H1 (cell line): ENCODE measurements at regions not wholly inside any gene's neighbourhood (a gene's known extent, or its start where the extent isn't known, plus 50 kb on each side); places are given as distances from the start of the nearest gene placed in this dataset.
A peak's percentile ranks its signal among the peaks of the same experiment; 100 is the strongest.

Experiments used
- CTCF ChIA-PET: fragments of 300-600 bp; sonication (Branson Sonifier 250); formaldehyde crosslinking; loops from one replicate; lab custom pipeline; 2021; ENCODE audit not compliant: partially characterized antibody; lab: Charles Lee
- POLR2A ChIA-PET: fragments of 300-600 bp; sonication (Branson Sonifier 250); formaldehyde crosslinking; loops from one replicate; lab custom pipeline; 2021; ENCODE audit warnings: inconsistent platforms; ENCODE audit not compliant: partially characterized antibody; lab: Charles Lee
- DNase-seq, 2 experiments: peaks; one replicate each; pipeline versions ENCODE4 v3.0.0 to v3.0.0-alpha.2; 2010 to 2022; ENCODE audit warnings: low spot score in 2 of 2, low read depth in 1 of 2, mixed read lengths in 1 of 2
- FAIRE-seq: peaks from 2 replicates; lab custom pipeline; 2011; peaks lifted over from hg19 to GRCh38; lab: Jason Lieb, UNC
- H2AFZ ChIP-seq: 2 replicates; pipeline ENCODE4 v1.8.1; 2012; ENCODE audit warnings: low read length, inconsistent platforms
- H2AK5ac ChIP-seq: 2 replicates; pipeline ENCODE4 v1.6.1; 2013; ENCODE audit warnings: low read depth, low read length
- H2BK120ac ChIP-seq: replicated peaks from 2 replicates; pipeline ENCODE3; 2013; ENCODE audit warnings: low read depth, low read length, inconsistent platforms
- H2BK12ac ChIP-seq: 2 replicates; pipeline ENCODE4 v1.6.1; 2013; ENCODE audit warnings: low read depth, low read length
- H2BK15ac ChIP-seq: 2 replicates; pipeline ENCODE4 v1.6.1; 2013; ENCODE audit warnings: low read length
- H2BK20ac ChIP-seq: 2 replicates; pipeline ENCODE4 v1.6.1; 2013; ENCODE audit warnings: low read length
- H2BK5ac ChIP-seq: 2 replicates; pipeline ENCODE4 v1.6.1; 2013; ENCODE audit warnings: low read depth, low read length
- H3K14ac ChIP-seq: 2 replicates; pipeline ENCODE4 v1.6.1; 2013; ENCODE audit warnings: inconsistent platforms; ENCODE audit not compliant: insufficient read length
- H3K18ac ChIP-seq: 2 replicates; pipeline ENCODE4 v1.6.1; 2013; ENCODE audit warnings: low read length; ENCODE audit errors: extremely low read depth
- H3K23ac ChIP-seq: 2 replicates; pipeline ENCODE4 v1.6.1; 2013; ENCODE audit warnings: inconsistent platforms; ENCODE audit not compliant: insufficient read length
- H3K23me2 ChIP-seq: 2 replicates; pipeline ENCODE4 v1.6.1; 2013; ENCODE audit warnings: low read depth, low read length
- H3K27ac ChIP-seq: 2 replicates; pipeline ENCODE4 v1.6.1; 2011; ENCODE audit warnings: low read depth, low read length, inconsistent platforms
- H3K27me3 ChIP-seq, 4 experiments: replicated peaks in 1 of 4; 1 replicate in 1 of 4; 2 replicates in 3 of 4; pipeline versions ENCODE4 v1.6.1 to v1.8.1; 2011 to 2013; ENCODE audit warnings: low read length in 3 of 4, mild to moderate bottlenecking in 3 of 4, inconsistent platforms in 2 of 4, mixed read lengths in 2 of 4, moderate library complexity in 1 of 4; ENCODE audit not compliant: control insufficient read depth in 3 of 4, insufficient read depth in 3 of 4; ENCODE audit errors: extremely low read depth in 1 of 4
- H3K36me3 ChIP-seq, 4 experiments: 2 replicates each; pipeline versions ENCODE4 v1.6.1 to v1.8.1; 2011 to 2013; ENCODE audit warnings: mild to moderate bottlenecking in 4 of 4, low read length in 3 of 4, moderate library complexity in 2 of 4, control low read depth in 1 of 4, inconsistent platforms in 1 of 4; ENCODE audit not compliant: insufficient read depth in 4 of 4, control insufficient read depth in 2 of 4
- H3K4ac ChIP-seq: replicated peaks from 2 replicates; pipeline ENCODE3; 2013; ENCODE audit warnings: low read length, low read depth, mixed read lengths, inconsistent platforms; ENCODE audit not compliant: insufficient read length
- H3K4me1 ChIP-seq, 4 experiments: replicated peaks in 1 of 4; 1 replicate in 1 of 4; 2 replicates in 3 of 4; pipeline versions ENCODE4 v1.6.1 to v1.8.1; 2011 to 2013; ENCODE audit warnings: low read length in 3 of 4, inconsistent platforms in 2 of 4, mixed read lengths in 1 of 4; ENCODE audit not compliant: insufficient read depth in 4 of 4, control insufficient read depth in 3 of 4
- H3K4me2 ChIP-seq, 2 experiments: 2 replicates each; pipeline versions ENCODE4 v1.6.1 to v1.8.1; 2011 to 2013; ENCODE audit warnings: low read depth in 2 of 2, low read length in 2 of 2, control low read depth in 1 of 2, inconsistent platforms in 1 of 2, mild to moderate bottlenecking in 1 of 2; ENCODE audit not compliant: insufficient read depth in 1 of 2
- H3K4me3 ChIP-seq, 4 experiments: fragments of 200-600, 300-600 bp in 1 of 4; sonication (generic), shearing (Covaris generic), sonication (Bioruptor Twin) in 1 of 4; 2 replicates each; pipeline versions ENCODE4 v1.5.1 to v1.8.1; 2011 to 2016; ENCODE audit warnings: low read length in 4 of 4, low read depth in 3 of 4, control low read depth in 2 of 4, inconsistent platforms in 2 of 4, mild to moderate bottlenecking in 2 of 4, mixed read lengths in 1 of 4, moderate library complexity in 1 of 4; ENCODE audit not compliant: insufficient read depth in 2 of 4; ENCODE audit errors: extremely low read depth in 1 of 4
- H3K56ac ChIP-seq: replicated peaks from 2 replicates; pipeline ENCODE3; 2013; ENCODE audit warnings: low read depth, mild to moderate bottlenecking, mixed read lengths, low read length, inconsistent platforms; ENCODE audit not compliant: insufficient read length
- H3K79me1 ChIP-seq: 2 replicates; pipeline ENCODE4 v1.6.1; 2013; ENCODE audit warnings: low read depth, low read length, control low read depth
- H3K79me2 ChIP-seq, 2 experiments: 2 replicates each; pipeline versions ENCODE4 v1.6.1 to v1.8.1; 2012 to 2013; ENCODE audit warnings: low read length in 2 of 2, mild to moderate bottlenecking in 2 of 2, inconsistent platforms in 1 of 2; ENCODE audit not compliant: insufficient read depth in 2 of 2, control insufficient read depth in 1 of 2
- H3K9ac ChIP-seq, 4 experiments: replicated peaks in 1 of 4; 1 replicate in 1 of 4; 2 replicates in 3 of 4; pipeline versions ENCODE4 v1.6.1 to v1.8.1; 2011 to 2013; ENCODE audit warnings: low read depth in 3 of 4, low read length in 3 of 4, control low read depth in 2 of 4, mild to moderate bottlenecking in 2 of 4, moderate library complexity in 2 of 4, inconsistent platforms in 1 of 4; ENCODE audit errors: extremely low read depth in 1 of 4
- H3K9me3 ChIP-seq, 2 experiments: 2 replicates each; pipeline versions ENCODE4 v1.6.1 to v1.8.1; 2012 to 2013; ENCODE audit warnings: mild to moderate bottlenecking in 2 of 2, moderate library complexity in 2 of 2, control low read depth in 1 of 2, inconsistent platforms in 1 of 2, low read depth in 1 of 2, low read length in 1 of 2, mixed read lengths in 1 of 2; ENCODE audit not compliant: insufficient read depth in 2 of 2
- H4K20me1 ChIP-seq, 2 experiments: replicated peaks in 1 of 2; 2 replicates each; pipeline versions ENCODE3 to v1.8.1; 2011 to 2013; ENCODE audit warnings: inconsistent platforms in 2 of 2, low read length in 2 of 2, mild to moderate bottlenecking in 1 of 2; ENCODE audit not compliant: insufficient read depth in 2 of 2, control insufficient read depth in 1 of 2
- H4K5ac ChIP-seq: 2 replicates; pipeline ENCODE4 v1.6.1; 2013; ENCODE audit warnings: low read length, low read depth, mixed read lengths, inconsistent platforms; ENCODE audit not compliant: insufficient read length
- H4K8ac ChIP-seq: 2 replicates; pipeline ENCODE4 v1.8.0; 2013; ENCODE audit warnings: mild to moderate bottlenecking, moderate library complexity, low read length, inconsistent platforms; ENCODE audit not compliant: insufficient read depth; ENCODE audit errors: extremely low read depth
- H4K91ac ChIP-seq: replicated peaks from 2 replicates; pipeline ENCODE3; 2013; ENCODE audit warnings: low read length, mixed read lengths, inconsistent platforms; ENCODE audit not compliant: insufficient read length
- E2F6 ChIP-seq: IDR thresholded peaks from 2 replicates; pipeline ENCODE4 v1.6.1; 2012; ENCODE audit warnings: inconsistent platforms
- HDAC6 ChIP-seq: IDR thresholded peaks from one replicate; pipeline ENCODE4 v1.7.1; 2012; ENCODE audit warnings: low read depth, mild to moderate bottlenecking, inconsistent platforms, low read length, moderate library complexity
- MAFK ChIP-seq: IDR thresholded peaks from 2 replicates; pipeline ENCODE4 v1.6.1; 2012; ENCODE audit warnings: low read depth, mild to moderate bottlenecking, improper control_type of control experiment, low read length
- RAD21 ChIP-seq, 2 experiments: IDR thresholded peaks in 1 of 2; conservative IDR thresholded peaks in 1 of 2; 2 replicates each; pipeline ENCODE4 v1.6.1; 2011; ENCODE audit warnings: low read depth in 2 of 2, low read length in 2 of 2, improper control_type of control experiment in 1 of 2, inconsistent platforms in 1 of 2, mild to moderate bottlenecking in 1 of 2, moderate library complexity in 1 of 2
- WGBS, 2 experiments: shearing (Covaris generic) in 1 of 2; methylation state at CpG; one replicate each; pipeline versions ENCODE4 v1.1.6 to v1.1.7; 2013 to 2015; ENCODE audit warnings: low lambda C conversion rate in 2 of 2, mixed read lengths in 2 of 2, inconsistent platforms in 1 of 2, low coverage in 1 of 2, missing lambda C conversion rate in 1 of 2; ENCODE audit not compliant: insufficient replicate concordance in 2 of 2, insufficient coverage in 1 of 2, insufficient read length in 1 of 2; ENCODE audit errors: extremely low coverage in 1 of 2, missing lambda C conversion rate in 1 of 2; 5-methylcytosine and 5-hydroxymethylcytosine counted together

DNA sequence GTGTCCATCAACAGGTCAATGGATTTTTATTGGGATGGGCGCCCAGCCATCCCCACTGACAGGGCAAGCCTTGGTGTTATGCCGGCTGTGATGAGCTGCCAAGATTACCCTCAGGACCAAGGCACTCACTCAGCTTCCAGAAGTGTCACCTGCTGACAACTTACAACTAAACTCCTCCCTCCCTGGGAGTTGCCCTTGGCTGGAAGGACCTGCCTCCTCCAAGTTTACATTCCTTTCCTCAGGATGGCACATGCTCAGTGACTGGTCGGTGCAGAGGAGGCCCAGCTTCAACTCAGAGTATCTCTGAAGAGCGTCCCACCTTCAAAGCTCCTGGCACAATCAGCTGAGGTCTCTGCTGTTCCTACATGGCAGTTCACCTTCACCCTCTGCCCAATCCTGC is 52.5 kb upstream of the ZBTB43 start:
- H3K79me1 ChIP-seq: no peaks in the 10 kb centered on the region
- no peak overlapping the region for H4K8ac ChIP-seq
- H3K23ac ChIP-seq: no peak overlapping the region
- H3K4me3 ChIP-seq: no peak overlapping the region
- no peak overlapping the region for H4K5ac ChIP-seq
- CTCF ChIA-PET: interaction anchor here (0.9 to 1.7 kb wide), 5 partner anchors 19 to 154 kb away, joined by 3 to 11 read pairs (median 3); no protein-coding TSS in a partner anchor
- no peak overlapping the region for H3K27ac ChIP-seq
- H3K18ac ChIP-seq: no peak overlapping the region
- H3K4ac ChIP-seq: no peak overlapping the region
- H3K4me2 ChIP-seq: no peak overlapping the region
- POLR2A ChIA-PET: no interaction called here
- no peak overlapping the region for H4K91ac ChIP-seq
- H2AK5ac ChIP-seq: no peak overlapping the region
- no peak overlapping the region for H2BK120ac ChIP-seq
- no peaks in the 10 kb centered on the region for H3K23me2 ChIP-seq
- H3K27me3 ChIP-seq: no peaks in the 10 kb centered on the region; a peak in 2 of 7 replicates
- WGBS, 2 experiments: 89% methylated on average over 4 of the region's 4 CpGs; no CpG with 5 or more reads in 1 of the 2 experiments
- H3K14ac ChIP-seq: no peak overlapping the region
- H3K9me3 ChIP-seq: no peaks in the 10 kb centered on the region
- peak overlapping the region; percentile 34; the same call in 1 of the 2 replicates for H2AFZ ChIP-seq
- no peak overlapping the region for H3K56ac ChIP-seq
- TF ChIP-seq RAD21 (IDR thresholded peaks at IDR 0.05 in 1 of 2, conservative IDR thresholded peaks at IDR 0.05 in 1 of 2; ENCODE audit: low read depth in 2 of 2, low read length in 2 of 2) (no peak), MAFK (no peak), HDAC6 (no peak), E2F6 (0 out of 2 replicates have a peak, but pooled peaks have one; percentile 11)
- no peak overlapping the region for H2BK12ac ChIP-seq
- H2BK20ac ChIP-seq: no peak overlapping the region
- no peak for FAIRE-seq
- H4K20me1 ChIP-seq: no peaks in the 10 kb centered on the region
- DNase-seq: peak in 1 of 2 experiments; percentile 30
- no peak overlapping the region for H2BK5ac ChIP-seq
- H3K4me1 ChIP-seq: no peaks in the 10 kb centered on the region
- H3K9ac ChIP-seq: no peak overlapping the region
- no peaks in the 10 kb centered on the region for H3K36me3 ChIP-seq
- no peak overlapping the region for H2BK15ac ChIP-seq
- H3K79me2 ChIP-seq: no peaks in the 10 kb centered on the region
